ENCODE measurements at regions not wholly inside any gene's neighbourhood (a gene's known extent, or its start where the extent isn't known, plus 50 kb on each side); places are given as distances from the start of the nearest gene placed in this dataset.

DNA sequence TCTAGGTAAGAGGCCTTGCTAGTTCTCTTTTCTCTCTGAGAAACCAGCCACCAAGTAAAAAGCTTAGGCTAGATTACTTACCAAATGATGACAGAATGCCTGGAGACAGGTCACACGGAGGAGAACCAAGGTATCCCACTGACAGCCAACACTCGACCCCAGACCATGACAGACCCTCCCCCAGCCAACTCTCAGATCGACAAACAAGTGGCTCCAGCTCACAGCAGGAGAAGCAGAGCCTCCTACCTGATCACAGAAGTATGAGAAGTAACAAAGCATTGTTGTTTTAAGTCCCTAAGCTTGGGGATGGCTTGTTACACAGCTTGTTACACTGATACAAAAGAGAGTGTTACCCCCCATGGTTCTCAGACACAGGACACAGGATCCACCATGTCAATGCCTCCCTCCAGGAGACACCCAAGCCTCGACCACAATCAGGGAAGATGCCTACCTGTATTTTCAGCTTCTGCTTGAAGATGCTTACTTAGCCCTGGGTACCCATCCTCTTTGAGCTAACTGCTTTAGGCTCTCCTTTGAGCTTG lies 423.8 kb upstream of the JARID2 start:
- in situ Hi-C loops (cut with MboI; ENCODE audit: low pct_unique_long_range_greater_than_20kb, low sequenced_read_pairs, unreplicated experiment): no loop called here
- no peak for DNase-seq (ENCODE audit: low spot score)
- TF ChIP-seq, protein P1, sequence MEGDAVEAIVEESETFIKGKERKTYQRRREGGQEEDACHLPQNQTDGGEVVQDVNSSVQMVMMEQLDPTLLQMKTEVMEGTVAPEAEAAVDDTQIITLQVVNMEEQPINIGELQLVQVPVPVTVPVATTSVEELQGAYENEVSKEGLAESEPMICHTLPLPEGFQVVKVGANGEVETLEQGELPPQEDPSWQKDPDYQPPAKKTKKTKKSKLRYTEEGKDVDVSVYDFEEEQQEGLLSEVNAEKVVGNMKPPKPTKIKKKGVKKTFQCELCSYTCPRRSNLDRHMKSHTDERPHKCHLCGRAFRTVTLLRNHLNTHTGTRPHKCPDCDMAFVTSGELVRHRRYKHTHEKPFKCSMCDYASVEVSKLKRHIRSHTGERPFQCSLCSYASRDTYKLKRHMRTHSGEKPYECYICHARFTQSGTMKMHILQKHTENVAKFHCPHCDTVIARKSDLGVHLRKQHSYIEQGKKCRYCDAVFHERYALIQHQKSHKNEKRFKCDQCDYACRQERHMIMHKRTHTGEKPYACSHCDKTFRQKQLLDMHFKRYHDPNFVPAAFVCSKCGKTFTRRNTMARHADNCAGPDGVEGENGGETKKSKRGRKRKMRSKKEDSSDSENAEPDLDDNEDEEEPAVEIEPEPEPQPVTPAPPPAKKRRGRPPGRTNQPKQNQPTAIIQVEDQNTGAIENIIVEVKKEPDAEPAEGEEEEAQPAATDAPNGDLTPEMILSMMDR (IDR thresholded peaks at IDR 0.05; ENCODE audit: extremely low read depth, insufficient read depth, missing control alignments): no peak

DNA sequence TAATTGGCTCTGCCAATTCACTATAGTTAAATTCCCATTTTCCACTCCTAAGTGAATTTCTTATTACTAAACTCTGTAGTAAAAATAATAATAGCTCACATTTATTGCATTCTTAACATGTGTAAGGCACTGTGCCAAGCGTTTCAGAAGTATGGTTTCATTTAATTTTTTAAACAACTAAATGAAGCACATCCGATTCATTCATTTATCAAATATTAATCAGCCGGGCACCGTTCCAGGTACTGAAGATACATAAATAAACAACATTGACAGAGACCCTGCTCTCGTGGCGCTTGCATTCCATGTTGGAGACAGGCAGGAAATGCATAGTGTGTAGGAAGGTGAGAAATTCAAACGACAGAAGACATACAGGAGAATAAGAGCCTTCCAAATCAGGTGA lies 423.2 kb upstream of the JARID2 start:
- in situ Hi-C loops (cut with MboI; ENCODE audit: low pct_unique_long_range_greater_than_20kb, low sequenced_read_pairs, unreplicated experiment): no loop called here
- DNase-seq (ENCODE audit: low spot score): no peak
- TF ChIP-seq, protein P1 (IDR thresholded peaks at IDR 0.05; ENCODE audit: extremely low read depth, insufficient read depth, missing control alignments): no peak

DNA sequence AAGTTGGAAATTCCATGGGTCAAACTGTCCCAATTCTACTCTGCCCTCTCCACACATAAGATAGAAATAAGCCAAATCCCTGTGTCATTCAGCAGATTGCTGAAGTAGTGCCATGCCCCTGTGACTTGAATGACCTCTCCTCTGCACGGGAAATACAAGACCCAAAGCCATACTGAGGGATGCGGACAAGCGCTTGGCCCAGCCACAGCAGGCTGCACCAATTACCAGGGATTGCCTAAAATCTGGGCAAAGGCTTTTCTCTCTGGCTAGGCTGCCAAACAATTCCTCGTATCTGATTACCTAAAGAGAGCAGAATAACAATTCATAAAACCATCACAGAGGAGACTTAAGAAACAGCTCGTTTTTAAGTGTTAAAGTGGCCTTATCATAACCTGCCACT lies 421.8 kb upstream of the JARID2 start:
- no peak for DNase-seq (ENCODE audit: low spot score)
- in situ Hi-C loops (cut with MboI; ENCODE audit: low pct_unique_long_range_greater_than_20kb, low sequenced_read_pairs, unreplicated experiment): no loop called here
- TF ChIP-seq, protein P1 (IDR thresholded peaks at IDR 0.05; ENCODE audit: extremely low read depth, insufficient read depth, missing control alignments): no peak

DNA sequence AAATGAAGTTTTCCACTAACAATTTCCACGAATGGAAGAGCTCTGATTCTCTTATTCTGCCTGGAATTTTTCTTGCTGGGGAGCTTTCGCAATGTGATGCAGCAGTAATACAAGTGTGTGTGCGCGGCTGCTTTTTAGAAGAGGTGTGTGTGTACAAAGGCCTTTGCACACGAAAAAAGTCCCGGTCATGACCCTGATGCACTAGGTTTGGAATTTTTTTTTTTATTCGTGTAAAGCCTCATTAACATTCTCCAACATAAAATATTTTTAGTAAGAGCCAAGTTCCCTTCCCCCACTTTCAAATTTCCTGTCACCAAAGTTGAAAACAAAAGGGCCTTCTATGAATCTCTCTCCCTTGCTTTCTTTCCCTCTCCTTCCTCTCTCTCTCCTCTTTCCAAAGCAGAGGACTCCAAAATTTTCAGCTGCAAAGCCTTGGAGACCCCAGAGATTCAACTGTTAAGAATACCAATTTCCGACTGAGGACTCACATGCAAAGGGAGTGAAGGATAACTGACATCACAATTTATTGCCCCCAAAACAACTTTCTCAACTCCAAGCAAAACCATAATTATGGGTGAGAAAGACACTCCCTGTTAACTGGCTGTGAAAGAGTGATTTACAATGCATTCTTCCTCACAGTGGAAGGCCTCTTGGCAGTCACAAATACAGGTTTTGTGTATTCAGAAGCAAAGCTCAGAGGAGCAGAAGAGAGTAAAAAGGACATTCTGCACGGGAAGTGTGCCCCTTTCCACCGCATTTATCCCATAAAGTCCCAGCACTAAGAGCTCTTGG lies 421.2 kb upstream of the JARID2 start:
- in situ Hi-C loops (cut with MboI; ENCODE audit: low pct_unique_long_range_greater_than_20kb, low sequenced_read_pairs, unreplicated experiment): no loop called here
- TF ChIP-seq, protein P1 (IDR thresholded peaks at IDR 0.05; ENCODE audit: extremely low read depth, insufficient read depth, missing control alignments): no peak

DNA sequence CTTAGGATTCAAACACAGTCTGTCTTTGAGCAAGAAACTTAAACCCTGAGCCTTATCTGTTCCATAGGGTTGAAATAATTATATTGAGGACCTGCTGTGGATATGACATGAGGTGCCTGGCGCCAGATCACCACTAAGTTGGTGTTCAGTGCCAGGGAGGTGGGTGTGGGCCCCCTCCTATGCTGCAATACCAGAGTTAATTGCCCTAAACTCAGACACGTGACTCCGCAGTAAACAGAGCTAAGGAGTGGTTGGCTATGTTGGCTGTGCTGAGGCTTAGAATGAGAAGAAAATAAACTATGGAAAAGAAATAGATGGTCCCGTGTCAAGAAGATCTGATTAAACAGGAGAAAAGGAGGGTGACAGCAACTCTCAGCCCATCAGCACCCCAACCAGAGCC lies 419.4 kb upstream of the JARID2 start:
- DNase-seq (ENCODE audit: low spot score): no peak
- in situ Hi-C loops (cut with MboI; ENCODE audit: low pct_unique_long_range_greater_than_20kb, low sequenced_read_pairs, unreplicated experiment): no loop called here
- TF ChIP-seq, protein P1 (IDR thresholded peaks at IDR 0.05; ENCODE audit: extremely low read depth, insufficient read depth, missing control alignments): no peak

More for the DNA sequence above, 421.2 kb upstream of the JARID2 start:
- DNase-seq (ENCODE audit: low spot score): no peak

DNA sequence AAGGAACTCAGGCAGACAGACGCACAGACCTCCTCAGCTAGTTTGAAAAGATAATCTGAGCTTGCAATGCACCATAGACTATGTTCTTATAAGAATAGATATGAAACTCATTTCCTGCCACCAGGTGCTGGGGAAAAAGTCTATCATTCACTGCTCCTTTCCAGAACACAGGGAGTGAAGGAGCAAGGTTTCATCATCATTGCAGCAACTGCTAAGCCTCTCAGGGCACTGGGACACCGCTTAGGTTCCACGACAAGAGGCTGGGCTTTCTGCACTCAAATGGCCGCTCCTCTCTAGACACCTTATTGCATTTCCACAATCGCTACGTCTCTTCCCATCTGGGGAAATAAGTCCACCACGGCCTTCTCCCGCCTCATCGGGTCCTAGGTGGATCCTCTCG lies 418.5 kb upstream of the JARID2 start:
- TF ChIP-seq, protein P1 (IDR thresholded peaks at IDR 0.05; ENCODE audit: extremely low read depth, insufficient read depth, missing control alignments): no peak
- in situ Hi-C loops (cut with MboI; ENCODE audit: low pct_unique_long_range_greater_than_20kb, low sequenced_read_pairs, unreplicated experiment): no loop called here
- DNase-seq (ENCODE audit: low spot score): no peak

Data from GM13977 (cell line).